HL-60 (cell line): ENCODE measurements at regions not wholly inside any gene's neighbourhood (a gene's known extent, or its start where the extent isn't known, plus 50 kb on each side); places are given as distances from the start of the nearest gene placed in this dataset.

Experiments used
- GABPA ChIP-seq: IDR thresholded peaks from 2 replicates; pipeline ENCODE4 v1.6.1; 2012; ENCODE audit warnings: low read depth
- POLR2AphosphoS5 ChIP-seq: IDR thresholded peaks from 2 replicates; pipeline ENCODE4 v1.6.1; 2012; ENCODE audit warnings: low read depth
- SPI1 ChIP-seq: IDR thresholded peaks from 2 replicates; pipeline ENCODE4 v1.6.1; 2012; ENCODE audit warnings: low read depth, mild to moderate bottlenecking, borderline replicate concordance
- TF ChIP-seq, protein P1 (sequence below): IDR thresholded peaks from 2 replicates; pipeline ENCODE4 v1.6.1; 2012; ENCODE audit warnings: low read depth; ENCODE audit not compliant: insufficient replicate concordance
- TF ChIP-seq, protein P2 (sequence below): IDR thresholded peaks from one replicate; pipeline ENCODE4 v1.5.1; 2011; ENCODE audit warnings: low read length, control low read depth, inconsistent platforms; ENCODE audit not compliant: insufficient read depth

DNA sequence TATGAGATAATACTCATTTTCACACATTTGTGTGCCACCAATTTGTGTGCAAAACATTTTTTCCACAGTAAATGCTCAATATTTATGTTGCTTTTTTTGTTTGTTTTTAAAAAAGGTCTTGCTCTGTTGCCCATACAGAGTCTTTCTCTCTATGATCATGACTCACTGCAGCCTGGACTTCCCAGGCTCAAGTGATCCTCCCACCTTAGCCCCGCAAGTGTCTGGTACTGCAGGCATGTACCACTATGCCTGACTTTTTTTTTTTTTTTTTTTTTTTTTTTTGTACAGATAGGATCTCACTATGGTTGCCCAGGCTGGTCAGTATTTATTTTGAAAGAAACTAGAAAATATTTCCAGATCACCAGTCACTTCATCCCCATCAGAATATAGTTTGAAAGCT, 297.8 kb upstream of the GYPC start:
- TF ChIP-seq, protein P1, sequence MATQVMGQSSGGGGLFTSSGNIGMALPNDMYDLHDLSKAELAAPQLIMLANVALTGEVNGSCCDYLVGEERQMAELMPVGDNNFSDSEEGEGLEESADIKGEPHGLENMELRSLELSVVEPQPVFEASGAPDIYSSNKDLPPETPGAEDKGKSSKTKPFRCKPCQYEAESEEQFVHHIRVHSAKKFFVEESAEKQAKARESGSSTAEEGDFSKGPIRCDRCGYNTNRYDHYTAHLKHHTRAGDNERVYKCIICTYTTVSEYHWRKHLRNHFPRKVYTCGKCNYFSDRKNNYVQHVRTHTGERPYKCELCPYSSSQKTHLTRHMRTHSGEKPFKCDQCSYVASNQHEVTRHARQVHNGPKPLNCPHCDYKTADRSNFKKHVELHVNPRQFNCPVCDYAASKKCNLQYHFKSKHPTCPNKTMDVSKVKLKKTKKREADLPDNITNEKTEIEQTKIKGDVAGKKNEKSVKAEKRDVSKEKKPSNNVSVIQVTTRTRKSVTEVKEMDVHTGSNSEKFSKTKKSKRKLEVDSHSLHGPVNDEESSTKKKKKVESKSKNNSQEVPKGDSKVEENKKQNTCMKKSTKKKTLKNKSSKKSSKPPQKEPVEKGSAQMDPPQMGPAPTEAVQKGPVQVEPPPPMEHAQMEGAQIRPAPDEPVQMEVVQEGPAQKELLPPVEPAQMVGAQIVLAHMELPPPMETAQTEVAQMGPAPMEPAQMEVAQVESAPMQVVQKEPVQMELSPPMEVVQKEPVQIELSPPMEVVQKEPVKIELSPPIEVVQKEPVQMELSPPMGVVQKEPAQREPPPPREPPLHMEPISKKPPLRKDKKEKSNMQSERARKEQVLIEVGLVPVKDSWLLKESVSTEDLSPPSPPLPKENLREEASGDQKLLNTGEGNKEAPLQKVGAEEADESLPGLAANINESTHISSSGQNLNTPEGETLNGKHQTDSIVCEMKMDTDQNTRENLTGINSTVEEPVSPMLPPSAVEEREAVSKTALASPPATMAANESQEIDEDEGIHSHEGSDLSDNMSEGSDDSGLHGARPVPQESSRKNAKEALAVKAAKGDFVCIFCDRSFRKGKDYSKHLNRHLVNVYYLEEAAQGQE: no peak
- no peak for TF ChIP-seq POLR2AphosphoS5
- TF ChIP-seq, protein P2, sequence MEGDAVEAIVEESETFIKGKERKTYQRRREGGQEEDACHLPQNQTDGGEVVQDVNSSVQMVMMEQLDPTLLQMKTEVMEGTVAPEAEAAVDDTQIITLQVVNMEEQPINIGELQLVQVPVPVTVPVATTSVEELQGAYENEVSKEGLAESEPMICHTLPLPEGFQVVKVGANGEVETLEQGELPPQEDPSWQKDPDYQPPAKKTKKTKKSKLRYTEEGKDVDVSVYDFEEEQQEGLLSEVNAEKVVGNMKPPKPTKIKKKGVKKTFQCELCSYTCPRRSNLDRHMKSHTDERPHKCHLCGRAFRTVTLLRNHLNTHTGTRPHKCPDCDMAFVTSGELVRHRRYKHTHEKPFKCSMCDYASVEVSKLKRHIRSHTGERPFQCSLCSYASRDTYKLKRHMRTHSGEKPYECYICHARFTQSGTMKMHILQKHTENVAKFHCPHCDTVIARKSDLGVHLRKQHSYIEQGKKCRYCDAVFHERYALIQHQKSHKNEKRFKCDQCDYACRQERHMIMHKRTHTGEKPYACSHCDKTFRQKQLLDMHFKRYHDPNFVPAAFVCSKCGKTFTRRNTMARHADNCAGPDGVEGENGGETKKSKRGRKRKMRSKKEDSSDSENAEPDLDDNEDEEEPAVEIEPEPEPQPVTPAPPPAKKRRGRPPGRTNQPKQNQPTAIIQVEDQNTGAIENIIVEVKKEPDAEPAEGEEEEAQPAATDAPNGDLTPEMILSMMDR: no peak
- no peak for TF ChIP-seq SPI1
- no peak for TF ChIP-seq GABPA
